H9 (cell line): ENCODE measurements at regions not wholly inside any gene's neighbourhood (a gene's known extent, or its start where the extent isn't known, plus 50 kb on each side); places are given as distances from the start of the nearest gene placed in this dataset.

Experiments
- DNase-seq: peaks from one replicate; pipeline ENCODE4 v3.0.0-alpha.2; 2017
- H2AFZ ChIP-seq: one replicate; pipeline ENCODE4 v1.6.1; 2013; ENCODE audit warnings: mild to moderate bottlenecking, low read length, control low read depth, moderate library complexity
- H2AK5ac ChIP-seq: 2 replicates; pipeline ENCODE4 v1.6.1; 2013; ENCODE audit warnings: low read length, control low read depth, mixed read lengths; ENCODE audit not compliant: insufficient read length
- H2BK120ac ChIP-seq: one replicate; pipeline ENCODE4 v1.6.1; 2013; ENCODE audit warnings: low read depth, mild to moderate bottlenecking, low read length, control low read depth, inconsistent platforms; ENCODE audit not compliant: poor library complexity, severe bottlenecking
- H2BK12ac ChIP-seq: 2 replicates; pipeline ENCODE4 v1.6.1; 2013; ENCODE audit warnings: low read length, control low read depth, mixed read lengths, low read depth; ENCODE audit not compliant: insufficient read length
- H2BK15ac ChIP-seq: 2 replicates; pipeline ENCODE4 v1.6.1; 2013; ENCODE audit warnings: low read depth, low read length, control low read depth
- H2BK20ac ChIP-seq: one replicate; pipeline ENCODE4 v1.6.1; 2013; ENCODE audit warnings: low read depth, mild to moderate bottlenecking, low read length, control low read depth, inconsistent platforms; ENCODE audit not compliant: poor library complexity, severe bottlenecking
- H2BK5ac ChIP-seq: 2 replicates; pipeline ENCODE4 v1.6.1; 2013; ENCODE audit warnings: low read length, control low read depth, mixed read lengths; ENCODE audit not compliant: insufficient read length
- H3K14ac ChIP-seq: 2 replicates; pipeline ENCODE4 v1.6.1; 2013; ENCODE audit warnings: low read length, control low read depth; ENCODE audit not compliant: insufficient read depth
- H3K18ac ChIP-seq: 2 replicates; pipeline ENCODE4 v1.6.1; 2013; ENCODE audit warnings: low read depth, mild to moderate bottlenecking, mixed read lengths, low read length, control low read depth; ENCODE audit not compliant: insufficient read length
- H3K23ac ChIP-seq: 2 replicates; pipeline ENCODE4 v1.6.1; 2013; ENCODE audit warnings: low read length, control low read depth, mixed read lengths, low read depth; ENCODE audit not compliant: insufficient read length
- H3K23me2 ChIP-seq: 2 replicates; pipeline ENCODE4 v1.6.1; 2013; ENCODE audit warnings: low read depth, mild to moderate bottlenecking, mixed read lengths, low read length, control low read depth; ENCODE audit not compliant: insufficient read length, poor library complexity, severe bottlenecking
- H3K27ac ChIP-seq: 2 replicates; pipeline ENCODE4 v1.5.1; 2013; ENCODE audit warnings: low read length, control low read depth, mixed read lengths, low read depth; ENCODE audit not compliant: insufficient read length
- H3K27me3 ChIP-seq: 2 replicates; pipeline ENCODE4 v1.6.1; 2013; ENCODE audit warnings: low read length, control low read depth, inconsistent platforms; ENCODE audit not compliant: insufficient read depth
- H3K4ac ChIP-seq: 2 replicates; pipeline ENCODE4 v1.6.1; 2013; ENCODE audit warnings: low read depth, mild to moderate bottlenecking, control low read depth, inconsistent platforms, low read length, moderate library complexity
- H3K4me1 ChIP-seq: 2 replicates; pipeline ENCODE4 v1.6.1; 2013; ENCODE audit warnings: low read length, control low read depth, inconsistent platforms; ENCODE audit not compliant: insufficient read depth
- H3K4me2 ChIP-seq: 2 replicates; pipeline ENCODE4 v1.6.1; 2013; ENCODE audit warnings: low read length, control low read depth, mixed read lengths; ENCODE audit not compliant: insufficient read length, insufficient read depth
- H3K56ac ChIP-seq: 2 replicates; pipeline ENCODE4 v1.6.1; 2013; ENCODE audit warnings: low read depth, mild to moderate bottlenecking, mixed read lengths, low read length, control low read depth; ENCODE audit not compliant: insufficient read length
- H3K79me1 ChIP-seq: 2 replicates; pipeline ENCODE4 v1.6.1; 2013; ENCODE audit warnings: low read depth, mild to moderate bottlenecking, moderate library complexity, low read length, control low read depth, inconsistent platforms; ENCODE audit not compliant: insufficient read depth, poor library complexity, severe bottlenecking
- H3K79me2 ChIP-seq: 2 replicates; pipeline ENCODE4 v1.6.1; 2013; ENCODE audit warnings: low read length, control low read depth, inconsistent platforms; ENCODE audit not compliant: insufficient read depth
- H3K9ac ChIP-seq: 2 replicates; pipeline ENCODE4 v1.6.1; 2013; ENCODE audit warnings: low read length, control low read depth, mixed read lengths; ENCODE audit not compliant: insufficient read length; ENCODE audit errors: extremely low read depth
- H3K9me3 ChIP-seq: one replicate; pipeline ENCODE4 v1.6.1; 2013; ENCODE audit warnings: low read depth, low read length, inconsistent platforms; ENCODE audit not compliant: control insufficient read depth
- H3T11ph ChIP-seq: one replicate; pipeline ENCODE4 v1.6.1; 2013; ENCODE audit warnings: mild to moderate bottlenecking, low read length, control low read depth, inconsistent platforms
- H4K20me1 ChIP-seq: one replicate; pipeline ENCODE4 v1.6.1; 2013; ENCODE audit not compliant: control insufficient read depth, insufficient read length, insufficient read depth
- H4K5ac ChIP-seq: 2 replicates; pipeline ENCODE4 v1.6.1; 2013; ENCODE audit warnings: low read depth, mild to moderate bottlenecking, mixed read lengths, low read length, control low read depth; ENCODE audit not compliant: insufficient read length
- H4K8ac ChIP-seq: replicated peaks from 2 replicates; pipeline ENCODE4 v1.6.1; 2013; ENCODE audit warnings: low read length, control low read depth, mixed read lengths, low read depth; ENCODE audit not compliant: insufficient read length
- H4K91ac ChIP-seq: 2 replicates; pipeline ENCODE4 v1.6.1; 2013; ENCODE audit warnings: low read depth, mild to moderate bottlenecking, moderate library complexity, mixed read lengths, low read length, control low read depth; ENCODE audit not compliant: insufficient read length
- H3K27ac Mint-ChIP-seq, 3 experiments: 2 replicates in 2 of 3; 3 replicates in 1 of 3; pipeline ENCODE4 v1.8.0; 2020 to 2021; ENCODE audit warnings: mixed read lengths in 3 of 3, mild to moderate bottlenecking in 1 of 3, moderate library complexity in 1 of 3
- H3K27me3 Mint-ChIP-seq: 2 replicates; pipeline ENCODE4 v1.8.0; 2021; ENCODE audit warnings: low read depth, mild to moderate bottlenecking, moderate library complexity, mixed read lengths
- H3K36me3 Mint-ChIP-seq, 3 experiments: 2 replicates in 2 of 3; 3 replicates in 1 of 3; pipeline ENCODE4 v1.8.0; 2020 to 2021; ENCODE audit warnings: low read depth in 3 of 3, mixed read lengths in 3 of 3; ENCODE audit not compliant: insufficient read depth in 1 of 3
- H3K4me1 Mint-ChIP-seq, 2 experiments: 2 replicates each; pipeline ENCODE4 v1.8.0; 2020; ENCODE audit warnings: mixed read lengths in 2 of 2
- H3K4me3 Mint-ChIP-seq, 2 experiments: 2 replicates in 1 of 2; 3 replicates in 1 of 2; pipeline ENCODE4 v1.8.0; 2020 to 2021; ENCODE audit warnings: mild to moderate bottlenecking in 2 of 2, mixed read lengths in 2 of 2, moderate library complexity in 1 of 2
- H3K9me3 Mint-ChIP-seq, 2 experiments: 2 replicates in 1 of 2; 3 replicates in 1 of 2; pipeline ENCODE4 v1.8.0; 2020; ENCODE audit warnings: mild to moderate bottlenecking in 2 of 2, mixed read lengths in 2 of 2, moderate library complexity in 1 of 2
- CTCF ChIP-seq: fragments of 200-600 bp; sonication (generic); conservative IDR thresholded peaks from 3 replicates; pipeline ENCODE4 v1.8.0; 2021; ENCODE audit warnings: antibody characterized with exemption, mild to moderate bottlenecking
- WGBS: extraction: QIAGEN DNeasy Blood & Tissue Kit; methylation state at CpG from one replicate; pipeline ENCODE4 v1.1.7; 2013; ENCODE audit warnings: missing lambda C conversion rate, low lambda C conversion rate, mixed read lengths; ENCODE audit not compliant: insufficient read length; ENCODE audit errors: extremely low coverage; 5-methylcytosine and 5-hydroxymethylcytosine counted together

GRCh38 chr9:15357050-15357653 lies 50.1 kb upstream of the TTC39B start:
- Histone ChIP-seq H4K8ac (no peak overlapping the region), H4K5ac (no peak overlapping the region), H2BK5ac (no peak overlapping the region), H3K14ac (no peak overlapping the region), H3K79me1 (no peaks in the 10 kb centered on the region), H3K23ac (no peak overlapping the region), H3K23me2 (no peaks in the 10 kb centered on the region), H4K91ac (no peak overlapping the region), H2BK20ac (no peak overlapping the region), H3K56ac (no peak overlapping the region), H3T11ph (no peak overlapping the region), H3K4me2 (no peak overlapping the region), H3K18ac (no peak overlapping the region), H3K4ac (no peak overlapping the region), H3K27me3 (no peaks in the 10 kb centered on the region), H2AK5ac (no peak overlapping the region), H2AFZ (no peak overlapping the region), H3K79me2 (no peaks in the 10 kb centered on the region), H2BK12ac (no peak overlapping the region), H3K9me3 (no peaks in the 10 kb centered on the region), H3K9ac (no peak overlapping the region), H3K27ac (no peak overlapping the region), H2BK120ac (no peak overlapping the region), H4K20me1 (no peaks in the 10 kb centered on the region), H3K4me1 (peaks cover 2% of the 10 kb centered on the region; the same call in 1 of the 2 replicates), H2BK15ac (no peak overlapping the region)
- DNase-seq = peak; percentile 71
- TF ChIP-seq CTCF = peak; percentile 61; the same call in 2 of the 3 replicates
- H3K4me3 Mint-ChIP-seq = no peak overlapping the region
- peaks cover 8% of the 10 kb centered on the region for H3K27me3 Mint-ChIP-seq
- peaks cover 6 to 15% (median 9%) of the 10 kb centered on the region in 3 experiments for H3K36me3 Mint-ChIP-seq
- peak overlapping the region in 1 of 3 experiments; percentile 55; a peak in 1 of 7 replicates for H3K27ac Mint-ChIP-seq
- peaks cover 32 to 35% of the 10 kb centered on the region in 2 experiments for H3K4me1 Mint-ChIP-seq
- H3K9me3 Mint-ChIP-seq = peaks cover 11 to 24% of the 10 kb centered on the region in 2 experiments; a peak in 4 of 5 replicates
- WGBS = no CpG with 5 or more reads among the region's 4 CpGs
